Activated T-helper 1 cell treated with anti-CD3 and anti-CD28 coated beads, Interleukin-12 subunit alpha, Interleukin-12 subunit beta, Interleukin-2, Interleukin-4 antibody, amounts not matched to agents 30 ng/mL and 10 ng/mL and 1 ng/mL, durations not matched to agents 14 hours and 24 hours and 36 hours (primary cell): ENCODE measurements at regions not wholly inside any gene's neighbourhood (a gene's known extent, or its start where the extent isn't known, plus 50 kb on each side); places are given as distances from the start of the nearest gene placed in this dataset.

Source experiments
- DNase-seq: peaks from one replicate; pipeline ENCODE4 v3.0.0; 2021; ENCODE audit warnings: low spot score
- H3K27ac Mint-ChIP-seq: one replicate; pipeline ENCODE4 v1.8.0; 2021; ENCODE audit warnings: mild to moderate bottlenecking, mixed read lengths
- H3K27me3 Mint-ChIP-seq: one replicate; pipeline ENCODE4 v1.8.0; 2022; ENCODE audit warnings: mild to moderate bottlenecking, moderate library complexity, mixed read lengths; ENCODE audit not compliant: insufficient read depth
- H3K36me3 Mint-ChIP-seq: one replicate; pipeline ENCODE4 v1.8.0; 2021; ENCODE audit warnings: low read depth, mixed read lengths
- H3K4me1 Mint-ChIP-seq: one replicate; pipeline ENCODE4 v1.8.0; 2021; ENCODE audit warnings: low read depth, mixed read lengths
- H3K4me3 Mint-ChIP-seq: one replicate; pipeline ENCODE4 v1.8.0; 2021; ENCODE audit warnings: mild to moderate bottlenecking, moderate library complexity, mixed read lengths
- H3K9me3 Mint-ChIP-seq: one replicate; pipeline ENCODE4 v1.8.0; 2021; ENCODE audit warnings: mixed read lengths
- intact Hi-C: fragments of 100-400 bp; cut with micrococcal nuclease; formaldehyde crosslinking; loops from one replicate; pipeline ENCODE4 v1.15.1; 2024

DNA sequence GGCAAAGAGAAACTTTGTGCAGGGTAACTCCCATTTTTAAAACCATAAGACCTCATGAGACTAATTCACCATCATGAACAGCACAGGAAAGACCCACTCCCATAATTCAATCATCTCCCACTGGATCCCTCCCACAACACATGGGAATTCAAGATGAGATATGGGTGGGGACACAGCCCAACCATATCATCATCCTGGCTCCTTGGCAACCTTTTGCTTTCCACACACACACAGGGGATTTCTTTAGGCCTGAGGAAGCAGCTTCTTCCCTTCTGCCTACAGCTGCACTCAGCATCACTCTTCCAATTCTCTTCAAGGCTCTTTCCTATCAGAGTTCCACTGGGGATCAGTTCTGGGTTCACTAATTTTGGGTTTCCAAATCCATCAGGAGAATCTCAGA is 199.0 kb upstream of the CTBP2 start:
- Mint-ChIP-seq H3K36me3 (no peaks in the 10 kb centered on the region), H3K27me3 (no peaks in the 10 kb centered on the region), H3K4me3 (no peak overlapping the region), H3K27ac (no peak overlapping the region), H3K9me3 (no peaks in the 10 kb centered on the region), H3K4me1 (no peaks in the 10 kb centered on the region)
- intact Hi-C loops = no loop called here
- no peak for DNase-seq

- Mint-ChIP-seq H3K36me3 (no peaks in the 10 kb centered on the region), H3K27me3 (no peaks in the 10 kb centered on the region), H3K9me3 (no peaks in the 10 kb centered on the region), H3K4me3 (no peak overlapping the region), H3K4me1 (no peaks in the 10 kb centered on the region), H3K27ac (no peak overlapping the region)
- intact Hi-C loops = no loop called here
- DNase-seq = no peak
Observed at GRCh38 chr10:125355657-125356056, 195.3 kb upstream of the CTBP2 start.

DNA sequence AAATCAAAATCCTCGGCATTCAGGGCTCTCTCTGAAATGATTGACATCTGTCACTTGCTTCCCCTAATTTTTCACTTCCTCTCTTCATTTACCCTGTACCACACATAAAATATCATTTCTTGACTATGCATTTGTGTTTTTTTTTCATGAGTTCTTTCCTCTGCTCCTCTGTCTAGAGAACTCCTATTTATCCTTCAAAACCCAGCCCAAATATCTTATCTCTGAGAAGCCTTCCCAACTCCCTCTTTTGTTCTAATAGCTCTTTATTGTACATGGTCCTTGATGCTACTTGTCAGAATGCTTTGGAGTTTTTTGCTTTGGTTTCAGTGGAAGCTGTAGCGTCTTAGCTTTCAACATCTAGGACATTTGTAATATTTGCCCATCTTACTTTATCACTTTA is 190.2 kb upstream of the CTBP2 start:
- no peak overlapping the region for H3K4me3 Mint-ChIP-seq
- no peaks in the 10 kb centered on the region for H3K9me3 Mint-ChIP-seq
- intact Hi-C loops = no loop called here
- H3K27me3 Mint-ChIP-seq = peaks cover 2% of the 10 kb centered on the region
- H3K36me3 Mint-ChIP-seq = no peaks in the 10 kb centered on the region
- no peak overlapping the region for H3K27ac Mint-ChIP-seq
- no peak for DNase-seq
- H3K4me1 Mint-ChIP-seq = no peaks in the 10 kb centered on the region

DNA sequence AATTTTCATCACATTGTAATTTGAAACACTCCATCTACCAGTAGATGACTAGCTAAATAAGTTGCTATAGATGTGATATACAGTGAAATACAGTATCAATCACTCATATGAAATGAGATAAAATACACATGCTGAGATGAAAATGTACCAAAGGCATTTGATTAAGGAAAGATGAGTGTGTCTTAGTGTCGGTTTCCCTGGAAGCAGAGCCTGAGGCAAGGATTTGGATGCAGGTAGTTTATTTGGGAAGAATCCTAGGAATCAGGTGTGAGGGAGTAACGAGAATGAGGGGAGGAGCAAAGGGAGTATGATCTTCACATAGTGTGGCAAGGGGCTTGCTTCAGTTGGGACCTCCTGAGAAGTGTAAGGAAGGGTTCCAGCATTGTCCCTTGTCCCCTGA is 188.2 kb upstream of the CTBP2 start:
- Mint-ChIP-seq H3K36me3 (no peaks in the 10 kb centered on the region), H3K27ac (no peak overlapping the region), H3K27me3 (peaks cover 3% of the 10 kb centered on the region), H3K9me3 (no peaks in the 10 kb centered on the region), H3K4me1 (no peaks in the 10 kb centered on the region), H3K4me3 (no peak overlapping the region)
- intact Hi-C loops = no loop called here
- no peak for DNase-seq

GRCh38 chr10:125344573-125345171 is 184.3 kb upstream of the CTBP2 start:
- no peak overlapping the region for H3K27ac Mint-ChIP-seq
- DNase-seq = no peak
- intact Hi-C loops = no loop called here

DNA sequence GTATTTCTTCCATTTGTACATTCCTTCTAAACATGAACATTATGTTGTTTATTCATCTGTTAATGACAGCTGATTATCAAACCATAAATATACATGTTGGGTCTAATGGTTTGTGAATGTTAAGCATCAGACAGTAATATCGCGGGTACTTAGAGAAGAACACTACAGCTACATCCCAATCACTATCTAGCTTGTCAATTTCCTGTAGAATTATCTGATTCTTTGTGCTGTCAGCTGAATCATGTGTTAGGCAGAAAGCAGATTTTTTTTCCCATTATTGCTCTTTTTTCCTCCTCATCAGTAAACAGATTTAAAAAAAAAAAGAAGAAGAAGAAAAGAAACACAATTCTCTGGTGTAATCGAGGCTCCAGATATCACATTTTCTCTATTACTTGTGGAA is 183.6 kb upstream of the CTBP2 start:
- Mint-ChIP-seq H3K27me3 (peaks cover 1% of the 10 kb centered on the region), H3K4me3 (no peak overlapping the region), H3K9me3 (no peaks in the 10 kb centered on the region), H3K36me3 (no peaks in the 10 kb centered on the region), H3K4me1 (no peaks in the 10 kb centered on the region), H3K27ac (no peak overlapping the region)
- intact Hi-C loops = no loop called here
- DNase-seq = no peak

More at GRCh38 chr10:125344573-125345171, 184.3 kb upstream of the CTBP2 start:
- H3K4me3 Mint-ChIP-seq = no peak overlapping the region
- no peaks in the 10 kb centered on the region for H3K9me3 Mint-ChIP-seq
- no peaks in the 10 kb centered on the region for H3K36me3 Mint-ChIP-seq
- peaks cover 1% of the 10 kb centered on the region for H3K27me3 Mint-ChIP-seq
- no peaks in the 10 kb centered on the region for H3K4me1 Mint-ChIP-seq

DNA sequence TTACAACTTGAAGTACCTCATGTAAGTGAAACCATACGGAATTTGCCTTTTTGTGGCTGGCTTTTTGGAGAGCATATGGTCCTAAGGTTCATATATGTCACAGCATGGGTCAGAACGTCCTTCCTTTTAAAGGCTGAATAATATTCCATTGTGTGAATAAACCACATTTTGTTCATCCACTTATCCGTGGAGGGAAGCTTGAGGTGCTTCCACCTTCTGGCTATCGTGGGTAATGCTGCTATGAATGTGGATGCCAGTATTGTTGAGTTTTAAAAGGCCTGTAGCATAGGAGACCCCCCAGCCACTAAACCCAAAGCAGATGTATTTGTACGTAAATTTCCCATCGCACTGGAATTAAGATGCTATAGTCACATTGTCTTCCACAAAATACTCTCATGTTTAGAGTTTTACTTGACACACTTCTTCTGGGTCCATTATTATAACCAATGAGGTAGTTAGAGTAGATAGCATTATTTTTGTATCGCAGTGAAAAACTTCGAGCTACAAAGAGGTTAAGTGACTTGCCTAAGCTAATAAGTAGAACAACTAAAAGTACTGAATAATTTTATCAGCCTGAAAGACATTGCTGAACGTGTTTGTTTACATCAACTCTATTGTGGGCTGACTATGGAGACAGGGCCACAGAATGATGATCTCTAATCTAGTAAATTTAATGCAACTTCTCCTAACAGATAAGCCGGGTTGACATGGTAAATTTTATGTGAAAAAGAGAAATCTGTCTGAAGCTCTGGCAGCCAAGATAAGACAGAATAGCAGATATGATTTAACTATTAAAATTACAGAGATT is 183.0 kb upstream of the CTBP2 start:
- Mint-ChIP-seq H3K4me1 (no peaks in the 10 kb centered on the region), H3K27ac (no peak overlapping the region), H3K27me3 (peaks cover 1% of the 10 kb centered on the region), H3K9me3 (no peaks in the 10 kb centered on the region), H3K36me3 (no peaks in the 10 kb centered on the region), H3K4me3 (no peak overlapping the region)
- DNase-seq = no peak
- intact Hi-C loops = no loop called here

GRCh38 chr10:125341611-125342010 is 181.2 kb upstream of the CTBP2 start:
- Mint-ChIP-seq H3K9me3 (no peaks in the 10 kb centered on the region), H3K27me3 (peaks cover 1% of the 10 kb centered on the region), H3K36me3 (no peaks in the 10 kb centered on the region), H3K27ac (no peak overlapping the region), H3K4me3 (no peak overlapping the region), H3K4me1 (no peaks in the 10 kb centered on the region)
- DNase-seq = no peak
- intact Hi-C loops = no loop called here

GRCh38 chr10:125340903-125341302 is 180.5 kb upstream of the CTBP2 start:
- intact Hi-C loops = no loop called here
- H3K4me1 Mint-ChIP-seq = no peaks in the 10 kb centered on the region
- no peak overlapping the region for H3K4me3 Mint-ChIP-seq
- H3K36me3 Mint-ChIP-seq = no peaks in the 10 kb centered on the region
- H3K27ac Mint-ChIP-seq = no peak overlapping the region
- peaks cover 1% of the 10 kb centered on the region for H3K27me3 Mint-ChIP-seq
- no peak for DNase-seq
- H3K9me3 Mint-ChIP-seq = no peaks in the 10 kb centered on the region

DNA sequence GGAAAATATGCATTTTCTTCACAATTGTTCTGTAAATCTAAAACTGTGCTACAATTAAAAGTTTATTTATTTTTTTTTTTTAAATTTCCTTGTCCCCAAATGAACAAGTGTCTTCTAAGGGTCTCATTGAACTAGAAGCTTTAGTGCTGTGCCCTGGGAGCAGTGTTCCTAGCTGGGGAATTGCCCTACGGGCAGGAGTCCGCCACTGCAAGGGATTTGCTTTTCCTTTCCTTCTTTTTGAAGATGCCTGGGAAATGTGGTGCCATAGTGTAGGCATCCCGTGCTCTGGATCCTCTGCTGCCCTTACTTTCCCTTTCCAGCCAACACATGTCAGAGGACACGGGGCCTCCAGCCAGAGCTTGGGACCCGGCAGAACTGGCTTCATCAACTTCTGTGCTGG is 177.1 kb upstream of the CTBP2 start:
- DNase-seq = no peak
- no peak overlapping the region for H3K27ac Mint-ChIP-seq
- H3K4me3 Mint-ChIP-seq = no peak overlapping the region
- no peaks in the 10 kb centered on the region for H3K36me3 Mint-ChIP-seq
- H3K9me3 Mint-ChIP-seq = no peaks in the 10 kb centered on the region
- no peaks in the 10 kb centered on the region for H3K4me1 Mint-ChIP-seq
- intact Hi-C loops = no loop called here
- no peaks in the 10 kb centered on the region for H3K27me3 Mint-ChIP-seq

- no peak overlapping the region for H3K27ac Mint-ChIP-seq
- H3K4me3 Mint-ChIP-seq = no peak overlapping the region
Observed at GRCh38 chr10:125334545-125334944, 174.2 kb upstream of the CTBP2 start.

GRCh38 chr10:125333769-125334168 is 173.4 kb upstream of the CTBP2 start:
- Mint-ChIP-seq H3K4me1 (no peaks in the 10 kb centered on the region), H3K27ac (no peak overlapping the region), H3K4me3 (no peak overlapping the region), H3K36me3 (no peaks in the 10 kb centered on the region), H3K9me3 (no peaks in the 10 kb centered on the region), H3K27me3 (no peaks in the 10 kb centered on the region)
- DNase-seq = no peak
- intact Hi-C loops = no loop called here

More at GRCh38 chr10:125334545-125334944, 174.2 kb upstream of the CTBP2 start:
- H3K27me3 Mint-ChIP-seq = no peaks in the 10 kb centered on the region
- intact Hi-C loops = no loop called here
- no peaks in the 10 kb centered on the region for H3K4me1 Mint-ChIP-seq
- no peak for DNase-seq
- no peaks in the 10 kb centered on the region for H3K36me3 Mint-ChIP-seq
- H3K9me3 Mint-ChIP-seq = no peaks in the 10 kb centered on the region

DNA sequence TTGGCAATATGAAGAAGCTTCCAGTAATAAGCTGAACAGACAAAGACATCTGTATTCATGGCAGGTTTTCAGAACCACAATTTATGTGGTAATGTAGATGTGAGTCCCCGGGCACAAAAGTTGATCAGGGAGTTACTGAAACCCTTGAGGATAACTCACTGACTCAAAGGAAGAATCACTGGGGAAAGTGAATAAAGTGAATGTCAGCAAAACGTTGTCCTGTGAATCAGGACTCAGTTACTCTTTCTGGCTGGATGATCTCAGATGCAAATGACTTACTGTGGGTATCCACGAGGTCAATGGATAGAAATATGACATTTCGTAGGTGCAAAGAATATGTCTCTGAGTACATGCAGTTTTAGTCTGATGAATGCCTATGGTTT is 172.8 kb upstream of the CTBP2 start:
- H3K27me3 Mint-ChIP-seq = no peaks in the 10 kb centered on the region
- H3K27ac Mint-ChIP-seq = no peak overlapping the region
- no peaks in the 10 kb centered on the region for H3K9me3 Mint-ChIP-seq
- no peak overlapping the region for H3K4me3 Mint-ChIP-seq
- no peaks in the 10 kb centered on the region for H3K36me3 Mint-ChIP-seq
- no peaks in the 10 kb centered on the region for H3K4me1 Mint-ChIP-seq
- intact Hi-C loops = no loop called here
- no peak for DNase-seq
